ENCODE measurements at regions not wholly inside any gene's neighbourhood (a gene's known extent, or its start where the extent isn't known, plus 50 kb on each side); places are given as distances from the start of the nearest gene placed in this dataset.

GRCh38 chr4:187238646-187239045, 515.0 kb upstream of the FAT1 start:
- Histone ChIP-seq H3K36me3 (ENCODE audit: control insufficient read depth, insufficient read depth, low read length) (no peaks in the 10 kb centered on the region), H3K4me3 (replicated peaks; ENCODE audit: low read depth, low read length) (no peak overlapping the region), H3K27me3 (replicated peaks; ENCODE audit: control insufficient read depth, insufficient read depth, low read length) (no peaks in the 10 kb centered on the region)
- TF ChIP-seq, protein P1, sequence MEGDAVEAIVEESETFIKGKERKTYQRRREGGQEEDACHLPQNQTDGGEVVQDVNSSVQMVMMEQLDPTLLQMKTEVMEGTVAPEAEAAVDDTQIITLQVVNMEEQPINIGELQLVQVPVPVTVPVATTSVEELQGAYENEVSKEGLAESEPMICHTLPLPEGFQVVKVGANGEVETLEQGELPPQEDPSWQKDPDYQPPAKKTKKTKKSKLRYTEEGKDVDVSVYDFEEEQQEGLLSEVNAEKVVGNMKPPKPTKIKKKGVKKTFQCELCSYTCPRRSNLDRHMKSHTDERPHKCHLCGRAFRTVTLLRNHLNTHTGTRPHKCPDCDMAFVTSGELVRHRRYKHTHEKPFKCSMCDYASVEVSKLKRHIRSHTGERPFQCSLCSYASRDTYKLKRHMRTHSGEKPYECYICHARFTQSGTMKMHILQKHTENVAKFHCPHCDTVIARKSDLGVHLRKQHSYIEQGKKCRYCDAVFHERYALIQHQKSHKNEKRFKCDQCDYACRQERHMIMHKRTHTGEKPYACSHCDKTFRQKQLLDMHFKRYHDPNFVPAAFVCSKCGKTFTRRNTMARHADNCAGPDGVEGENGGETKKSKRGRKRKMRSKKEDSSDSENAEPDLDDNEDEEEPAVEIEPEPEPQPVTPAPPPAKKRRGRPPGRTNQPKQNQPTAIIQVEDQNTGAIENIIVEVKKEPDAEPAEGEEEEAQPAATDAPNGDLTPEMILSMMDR (IDR thresholded peaks at IDR 0.05; ENCODE audit: insufficient read depth, low read length, poor library complexity, severe bottlenecking): no peak
- DNase-seq (ENCODE audit: extremely low read depth, insufficient read length): no peak

- DNase-seq (ENCODE audit: extremely low read depth, insufficient read length): no peak
- TF ChIP-seq, protein P1 (IDR thresholded peaks at IDR 0.05; ENCODE audit: insufficient read depth, low read length, poor library complexity, severe bottlenecking): no peak
- Histone ChIP-seq H3K4me3 (replicated peaks; ENCODE audit: low read depth, low read length) (no peak overlapping the region), H3K36me3 (ENCODE audit: control insufficient read depth, insufficient read depth, low read length) (no peaks in the 10 kb centered on the region), H3K27me3 (replicated peaks; ENCODE audit: control insufficient read depth, insufficient read depth, low read length) (no peaks in the 10 kb centered on the region)
Measured at GRCh38 chr4:187251896-187252295, 528.2 kb upstream of the FAT1 start.

DNA sequence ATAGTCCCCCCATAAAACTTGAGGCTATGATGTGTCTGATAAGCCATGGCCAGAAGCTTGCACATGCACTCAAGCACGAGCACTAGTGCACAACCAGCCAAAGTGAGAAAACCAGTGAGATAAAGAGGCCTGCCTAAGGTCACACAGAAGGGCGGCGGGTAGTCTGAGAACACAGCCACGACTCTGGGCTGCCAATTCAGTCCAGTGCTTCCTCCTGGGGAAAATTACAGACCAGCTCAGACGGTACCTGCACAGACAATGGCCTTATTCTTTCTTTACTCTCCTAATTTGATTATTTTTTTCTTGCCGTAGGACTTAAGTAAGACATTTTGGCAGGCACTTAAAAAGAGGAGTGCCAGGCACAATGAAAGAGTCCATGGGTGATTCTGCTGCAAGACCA, 533.2 kb upstream of the FAT1 start:
- TF ChIP-seq, protein P1 (IDR thresholded peaks at IDR 0.05; ENCODE audit: insufficient read depth, low read length, poor library complexity, severe bottlenecking): no peak
- Histone ChIP-seq H3K4me3 (replicated peaks; ENCODE audit: low read depth, low read length) (no peak overlapping the region), H3K27me3 (replicated peaks; ENCODE audit: control insufficient read depth, insufficient read depth, low read length) (no peaks in the 10 kb centered on the region), H3K36me3 (ENCODE audit: control insufficient read depth, insufficient read depth, low read length) (no peaks in the 10 kb centered on the region)
- DNase-seq (ENCODE audit: extremely low read depth, insufficient read length): no peak

GRCh38 chr4:187258651-187259401, 535.2 kb upstream of the FAT1 start:
- no peak for DNase-seq (ENCODE audit: extremely low read depth, insufficient read length)
- TF ChIP-seq, protein P1 (IDR thresholded peaks at IDR 0.05; ENCODE audit: insufficient read depth, low read length, poor library complexity, severe bottlenecking): no peak

DNA sequence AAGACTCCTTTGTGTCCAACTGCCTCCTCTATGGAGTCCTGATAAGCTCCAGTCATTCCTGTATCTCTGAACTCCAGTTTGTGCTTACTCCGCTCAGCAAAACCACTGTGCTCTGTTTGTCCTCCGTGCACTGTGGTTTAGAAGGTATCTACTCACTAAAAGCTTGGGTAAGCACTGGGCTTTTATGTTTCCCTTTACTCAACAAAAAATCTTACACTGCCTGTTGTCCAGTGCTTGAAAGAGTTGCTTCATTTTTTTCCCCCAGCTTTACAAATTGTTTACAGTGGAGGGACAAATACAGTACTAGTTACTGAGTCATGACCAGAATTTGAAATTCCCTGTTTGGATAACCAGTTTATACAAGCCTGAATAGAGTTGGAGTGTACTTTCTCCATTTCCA, 545.3 kb upstream of the FAT1 start:
- no peak overlapping the region for H3K4me3 ChIP-seq (replicated peaks; ENCODE audit: low read depth, low read length)
- no peaks in the 10 kb centered on the region for H3K36me3 ChIP-seq (ENCODE audit: control insufficient read depth, insufficient read depth, low read length)
- TF ChIP-seq, protein P1 (IDR thresholded peaks at IDR 0.05; ENCODE audit: insufficient read depth, low read length, poor library complexity, severe bottlenecking): no peak
- no peaks in the 10 kb centered on the region for H3K27me3 ChIP-seq (replicated peaks; ENCODE audit: control insufficient read depth, insufficient read depth, low read length)
- DNase-seq (ENCODE audit: extremely low read depth, insufficient read length): no peak

More at GRCh38 chr4:187258651-187259401, 535.2 kb upstream of the FAT1 start:
- Histone ChIP-seq H3K27me3 (replicated peaks; ENCODE audit: control insufficient read depth, insufficient read depth, low read length) (no peaks in the 10 kb centered on the region), H3K4me3 (replicated peaks; ENCODE audit: low read depth, low read length) (no peak overlapping the region), H3K36me3 (ENCODE audit: control insufficient read depth, insufficient read depth, low read length) (no peaks in the 10 kb centered on the region)

Measured in GM06990 (cell line).